Calu3 (cell line): ENCODE measurements at regions not wholly inside any gene's neighbourhood (a gene's known extent, or its start where the extent isn't known, plus 50 kb on each side); places are given as distances from the start of the nearest gene placed in this dataset.

ENCODE experiments used
- BruUV-seq: library from RNA; stranded (reverse); fragments of 400-500 nt; replicated peaks from 2 replicates; lab custom pipeline; 2021; lab: Mats Ljungman, UMichigan
- CTCF ChIA-PET: fragments of 300-600 bp; sonication (Branson Sonifier 250); formaldehyde crosslinking; loops from one replicate; lab custom pipeline; 2022; ENCODE audit warnings: antibody characterized with exemption; lab: Charles Lee
- DNase-seq: peaks from one replicate; pipeline ENCODE4 v3.0.0; 2022
- H3K27ac Mint-ChIP-seq: one replicate; pipeline ENCODE4 v1.8.0; 2022; ENCODE audit warnings: mixed read lengths; ENCODE audit not compliant: unreplicated experiment
- H3K27me3 Mint-ChIP-seq: one replicate; pipeline ENCODE4 v1.8.0; 2022; ENCODE audit warnings: mixed read lengths; ENCODE audit not compliant: unreplicated experiment
- H3K36me3 Mint-ChIP-seq: one replicate; pipeline ENCODE4 v1.8.0; 2022; ENCODE audit warnings: mild to moderate bottlenecking, moderate library complexity, mixed read lengths; ENCODE audit not compliant: insufficient read depth, unreplicated experiment
- H3K4me1 Mint-ChIP-seq: one replicate; pipeline ENCODE4 v1.8.0; 2022; ENCODE audit warnings: mild to moderate bottlenecking, low read depth, mixed read lengths; ENCODE audit not compliant: unreplicated experiment
- H3K4me3 Mint-ChIP-seq: one replicate; pipeline ENCODE4 v1.8.0; 2022; ENCODE audit warnings: mild to moderate bottlenecking, low read depth, moderate library complexity, mixed read lengths; ENCODE audit not compliant: unreplicated experiment
- H3K9me3 Mint-ChIP-seq: one replicate; pipeline ENCODE4 v1.8.0; 2022; ENCODE audit warnings: low read depth, mixed read lengths; ENCODE audit not compliant: unreplicated experiment
- intact Hi-C: fragments of 100-400 bp; cut with micrococcal nuclease; formaldehyde crosslinking; loops from one replicate; pipeline ENCODE4 v1.10.0; 2022; ENCODE audit not compliant: unreplicated experiment
- TF ChIP-seq, protein P1 (sequence below): fragments of 200-600 bp; IDR thresholded peaks from one replicate; pipeline ENCODE4 v1.8.0; 2022; ENCODE audit warnings: antibody characterized with exemption; ENCODE audit not compliant: unreplicated experiment

- no peak for DNase-seq
- no peaks in the 10 kb centered on the region for H3K4me1 Mint-ChIP-seq
- BruUV-seq = no TSS peak
Observed at GRCh38 chr10:2893158-2893845, 174.0 kb upstream of the PFKP start.

GRCh38 chr10:2891770-2892124 lies 175.6 kb upstream of the PFKP start:
- Mint-ChIP-seq H3K27ac (no peak overlapping the region), H3K36me3 (no peaks in the 10 kb centered on the region), H3K9me3 (peaks cover 4% of the 10 kb centered on the region), H3K4me1 (no peaks in the 10 kb centered on the region), H3K4me3 (no peak overlapping the region), H3K27me3 (peaks cover 15% of the 10 kb centered on the region)
- TF ChIP-seq, protein P1, sequence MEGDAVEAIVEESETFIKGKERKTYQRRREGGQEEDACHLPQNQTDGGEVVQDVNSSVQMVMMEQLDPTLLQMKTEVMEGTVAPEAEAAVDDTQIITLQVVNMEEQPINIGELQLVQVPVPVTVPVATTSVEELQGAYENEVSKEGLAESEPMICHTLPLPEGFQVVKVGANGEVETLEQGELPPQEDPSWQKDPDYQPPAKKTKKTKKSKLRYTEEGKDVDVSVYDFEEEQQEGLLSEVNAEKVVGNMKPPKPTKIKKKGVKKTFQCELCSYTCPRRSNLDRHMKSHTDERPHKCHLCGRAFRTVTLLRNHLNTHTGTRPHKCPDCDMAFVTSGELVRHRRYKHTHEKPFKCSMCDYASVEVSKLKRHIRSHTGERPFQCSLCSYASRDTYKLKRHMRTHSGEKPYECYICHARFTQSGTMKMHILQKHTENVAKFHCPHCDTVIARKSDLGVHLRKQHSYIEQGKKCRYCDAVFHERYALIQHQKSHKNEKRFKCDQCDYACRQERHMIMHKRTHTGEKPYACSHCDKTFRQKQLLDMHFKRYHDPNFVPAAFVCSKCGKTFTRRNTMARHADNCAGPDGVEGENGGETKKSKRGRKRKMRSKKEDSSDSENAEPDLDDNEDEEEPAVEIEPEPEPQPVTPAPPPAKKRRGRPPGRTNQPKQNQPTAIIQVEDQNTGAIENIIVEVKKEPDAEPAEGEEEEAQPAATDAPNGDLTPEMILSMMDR = no peak
- intact Hi-C loops = no loop called here
- CTCF ChIA-PET = no interaction called here
- DNase-seq = no peak
- BruUV-seq = no TSS peak

More at GRCh38 chr10:2893158-2893845, 174.0 kb upstream of the PFKP start:
- Mint-ChIP-seq H3K27ac (no peak overlapping the region), H3K36me3 (no peaks in the 10 kb centered on the region), H3K4me3 (no peak overlapping the region), H3K27me3 (peaks cover 8% of the 10 kb centered on the region), H3K9me3 (peaks cover 4% of the 10 kb centered on the region)
- intact Hi-C loops = no loop called here
- CTCF ChIA-PET = no interaction called here
- TF ChIP-seq, protein P1 = no peak

DNA sequence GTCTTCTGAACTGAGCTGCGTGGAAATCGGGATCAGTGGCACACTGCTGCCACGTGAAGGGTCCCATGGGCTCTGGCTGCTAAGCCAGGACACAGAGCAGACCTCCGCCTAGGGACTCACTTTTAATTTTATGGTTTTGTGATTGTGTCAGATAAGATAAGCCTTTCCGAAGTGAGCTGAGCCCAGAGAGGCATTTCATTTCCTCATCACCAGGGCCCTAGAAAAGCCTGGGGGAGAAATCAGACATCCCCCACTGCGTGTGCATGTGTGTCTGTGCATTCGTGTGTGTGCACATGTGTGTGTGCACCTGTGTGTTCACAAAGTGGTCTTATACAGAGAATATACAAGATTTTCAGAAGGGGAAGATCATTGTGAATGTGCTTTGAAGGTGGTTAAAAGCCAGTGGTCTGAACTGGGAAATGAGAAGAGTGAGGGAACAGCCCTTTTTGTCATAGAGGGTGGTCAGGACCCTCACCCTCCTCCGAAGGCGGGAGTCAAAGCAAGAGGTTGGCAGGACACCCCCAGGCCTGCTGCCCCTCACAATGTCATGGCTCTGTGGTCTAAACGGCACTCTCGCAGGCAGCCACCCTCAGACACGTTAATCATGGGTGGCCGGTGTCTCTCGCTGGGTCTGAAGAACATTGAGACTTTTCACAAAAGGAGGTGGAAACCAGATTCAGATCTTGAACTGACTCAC lies 176.1 kb upstream of the PFKP start:
- H3K36me3 Mint-ChIP-seq = no peaks in the 10 kb centered on the region
- peaks cover 4% of the 10 kb centered on the region for H3K9me3 Mint-ChIP-seq
- BruUV-seq = no TSS peak
- TF ChIP-seq, protein P1 = no peak
- no peaks in the 10 kb centered on the region for H3K4me1 Mint-ChIP-seq
- DNase-seq = no peak
- CTCF ChIA-PET = no interaction called here
- intact Hi-C loops = no loop called here
- no peak overlapping the region for H3K27ac Mint-ChIP-seq
- peaks cover 21% of the 10 kb centered on the region for H3K27me3 Mint-ChIP-seq
- no peak overlapping the region for H3K4me3 Mint-ChIP-seq

- H3K36me3 Mint-ChIP-seq = no peaks in the 10 kb centered on the region
- BruUV-seq = no TSS peak
- TF ChIP-seq, protein P1 = no peak
- no peak overlapping the region for H3K27ac Mint-ChIP-seq
- CTCF ChIA-PET = no interaction called here
- no peak overlapping the region for H3K4me3 Mint-ChIP-seq
- H3K27me3 Mint-ChIP-seq = peaks cover 32% of the 10 kb centered on the region
- H3K4me1 Mint-ChIP-seq = no peaks in the 10 kb centered on the region
- no peak for DNase-seq
- intact Hi-C loops = no loop called here
- H3K9me3 Mint-ChIP-seq = peaks cover 4% of the 10 kb centered on the region
Observed at GRCh38 chr10:2890093-2890492, 177.3 kb upstream of the PFKP start.
